ENCODE measurements at regions not wholly inside any gene's neighbourhood (a gene's known extent, or its start where the extent isn't known, plus 50 kb on each side); places are given as distances from the start of the nearest gene placed in this dataset.
A peak's percentile ranks its signal among the peaks of the same experiment; 100 is the strongest.

- TF ChIP-seq, protein P1, sequence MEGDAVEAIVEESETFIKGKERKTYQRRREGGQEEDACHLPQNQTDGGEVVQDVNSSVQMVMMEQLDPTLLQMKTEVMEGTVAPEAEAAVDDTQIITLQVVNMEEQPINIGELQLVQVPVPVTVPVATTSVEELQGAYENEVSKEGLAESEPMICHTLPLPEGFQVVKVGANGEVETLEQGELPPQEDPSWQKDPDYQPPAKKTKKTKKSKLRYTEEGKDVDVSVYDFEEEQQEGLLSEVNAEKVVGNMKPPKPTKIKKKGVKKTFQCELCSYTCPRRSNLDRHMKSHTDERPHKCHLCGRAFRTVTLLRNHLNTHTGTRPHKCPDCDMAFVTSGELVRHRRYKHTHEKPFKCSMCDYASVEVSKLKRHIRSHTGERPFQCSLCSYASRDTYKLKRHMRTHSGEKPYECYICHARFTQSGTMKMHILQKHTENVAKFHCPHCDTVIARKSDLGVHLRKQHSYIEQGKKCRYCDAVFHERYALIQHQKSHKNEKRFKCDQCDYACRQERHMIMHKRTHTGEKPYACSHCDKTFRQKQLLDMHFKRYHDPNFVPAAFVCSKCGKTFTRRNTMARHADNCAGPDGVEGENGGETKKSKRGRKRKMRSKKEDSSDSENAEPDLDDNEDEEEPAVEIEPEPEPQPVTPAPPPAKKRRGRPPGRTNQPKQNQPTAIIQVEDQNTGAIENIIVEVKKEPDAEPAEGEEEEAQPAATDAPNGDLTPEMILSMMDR (conservative IDR thresholded peaks at IDR 0.05): no peak
- H3K9ac ChIP-seq (ENCODE audit: extremely low read depth, insufficient read length, low read length): no peak overlapping the region
- no peaks in the 10 kb centered on the region for H3K23me2 ChIP-seq (ENCODE audit: insufficient read length, low read depth, low read length, poor library complexity, severe bottlenecking)
- peaks cover 16 to 27% (median 17%) of the 10 kb centered on the region in 3 experiments for H3K36me3 Mint-ChIP-seq (ENCODE audit: insufficient read depth in 1 of 3, low read depth in 3 of 3)
- no peak overlapping the region for H2BK20ac ChIP-seq (ENCODE audit: low read depth, low read length, poor library complexity, severe bottlenecking)
- H3K9me3 Mint-ChIP-seq: peaks cover 16 to 27% of the 10 kb centered on the region in 2 experiments; a peak in 4 of 5 replicates
- H2AFZ ChIP-seq (ENCODE audit: low read length): no peak overlapping the region
- H3K56ac ChIP-seq (ENCODE audit: insufficient read length, low read depth, low read length): no peak overlapping the region
- H4K91ac ChIP-seq (ENCODE audit: insufficient read length, low read depth, low read length): no peak overlapping the region
- no peaks in the 10 kb centered on the region for H3K79me2 ChIP-seq (ENCODE audit: insufficient read depth, low read length)
- no peak overlapping the region for H3T11ph ChIP-seq (ENCODE audit: low read length)
- H3K14ac ChIP-seq (ENCODE audit: insufficient read depth, low read length): no peak overlapping the region
- H3K79me1 ChIP-seq (ENCODE audit: insufficient read depth, low read depth, low read length, poor library complexity, severe bottlenecking): no peaks in the 10 kb centered on the region
- H2BK5ac ChIP-seq (ENCODE audit: insufficient read length, low read length): no peak overlapping the region
- H3K9me3 ChIP-seq (ENCODE audit: control insufficient read depth, low read depth, low read length): peaks cover 16% of the 10 kb centered on the region
- no peak for DNase-seq
- H3K27ac ChIP-seq (ENCODE audit: insufficient read length, low read depth, low read length): no peak overlapping the region
- peak overlapping the region in 1 of 3 experiments; percentile 29; a peak in 1 of 7 replicates for H3K27ac Mint-ChIP-seq
- WGBS (ENCODE audit: extremely low coverage, insufficient read length, low lambda C conversion rate): no CpG with 5 or more reads among the region's 3 CpGs
- H3K27me3 ChIP-seq (ENCODE audit: insufficient read depth, low read length): no peaks in the 10 kb centered on the region
- no peak overlapping the region for H3K4ac ChIP-seq (ENCODE audit: low read depth, low read length)
- H2AK5ac ChIP-seq (ENCODE audit: insufficient read length, low read length): no peak overlapping the region
- H2BK12ac ChIP-seq (ENCODE audit: insufficient read length, low read depth, low read length): no peak overlapping the region
- no peaks in the 10 kb centered on the region; the same call in 1 of the 2 replicates for H3K4me1 ChIP-seq (ENCODE audit: insufficient read depth, low read length)
- no peak overlapping the region for H3K4me3 Mint-ChIP-seq
- no peak overlapping the region for H4K5ac ChIP-seq (ENCODE audit: insufficient read length, low read depth, low read length)
- H3K23ac ChIP-seq (ENCODE audit: insufficient read length, low read depth, low read length): no peak overlapping the region
- H2BK120ac ChIP-seq (ENCODE audit: low read depth, low read length, poor library complexity, severe bottlenecking): no peak overlapping the region
- no peak overlapping the region for H4K8ac ChIP-seq (replicated peaks; ENCODE audit: insufficient read length, low read depth, low read length)
- no peaks in the 10 kb centered on the region for H4K20me1 ChIP-seq (ENCODE audit: control insufficient read depth, insufficient read depth, insufficient read length)
- peaks cover 37 to 49% of the 10 kb centered on the region in 2 experiments for H3K4me1 Mint-ChIP-seq
- no peak overlapping the region for H3K18ac ChIP-seq (ENCODE audit: insufficient read length, low read depth, low read length)
- H3K27me3 Mint-ChIP-seq (ENCODE audit: low read depth): no peaks in the 10 kb centered on the region; the same call in 1 of the 2 replicates
- H2BK15ac ChIP-seq (ENCODE audit: low read depth, low read length): no peak overlapping the region
- no peak overlapping the region for H3K4me2 ChIP-seq (ENCODE audit: insufficient read depth, insufficient read length, low read length)
Measured at GRCh38 chr1:99133756-99134500, 129.3 kb upstream of the PLPPR5 start.

Data from H9 (cell line).